AML-193 (cell line): ENCODE measurements at regions not wholly inside any gene's neighbourhood (a gene's known extent, or its start where the extent isn't known, plus 50 kb on each side); places are given as distances from the start of the nearest gene placed in this dataset.
"Not testable (repeated sequence)": the region's sequence is repeated elsewhere in the genome, so short reads cannot be mapped to it uniquely, and the experiment has no call there.

Experiments
- DNase-seq, 2 experiments: peaks; one replicate each; lab custom pipeline; 2025; lab: John Stamatoyannopoulos, UW

DNA sequence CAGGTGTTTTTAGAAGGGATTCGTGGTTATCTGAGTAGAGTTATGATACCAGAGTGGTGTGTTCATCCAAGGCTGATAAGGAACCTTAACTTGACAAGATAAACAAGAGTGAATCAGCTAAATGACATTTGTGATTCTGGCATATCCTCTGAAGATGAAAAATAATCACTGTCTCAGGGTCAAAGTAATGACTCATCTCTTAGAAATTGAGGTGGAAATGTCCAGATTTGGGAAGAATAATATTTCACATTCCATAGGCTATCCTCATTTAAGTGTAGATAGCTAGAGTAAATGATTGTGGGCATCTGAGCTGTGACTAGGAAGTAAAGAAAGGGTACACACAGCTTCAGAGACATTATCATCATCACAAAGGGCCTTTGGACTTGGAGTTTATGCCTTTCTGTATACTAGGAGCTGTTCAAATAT is 255.7 kb downstream of the GJA1 start:
- DNase-seq = no peak

- DNase-seq = no peak
Observed at GRCh38 chr6:121694389-121694788, 258.9 kb downstream of the GJA1 start.

GRCh38 chr6:121694801-121695251 is 259.4 kb downstream of the GJA1 start:
- DNase-seq = no peak

- DNase-seq = no peak
Observed at GRCh38 chr6:121695329-121695728, 259.9 kb downstream of the GJA1 start.

DNA sequence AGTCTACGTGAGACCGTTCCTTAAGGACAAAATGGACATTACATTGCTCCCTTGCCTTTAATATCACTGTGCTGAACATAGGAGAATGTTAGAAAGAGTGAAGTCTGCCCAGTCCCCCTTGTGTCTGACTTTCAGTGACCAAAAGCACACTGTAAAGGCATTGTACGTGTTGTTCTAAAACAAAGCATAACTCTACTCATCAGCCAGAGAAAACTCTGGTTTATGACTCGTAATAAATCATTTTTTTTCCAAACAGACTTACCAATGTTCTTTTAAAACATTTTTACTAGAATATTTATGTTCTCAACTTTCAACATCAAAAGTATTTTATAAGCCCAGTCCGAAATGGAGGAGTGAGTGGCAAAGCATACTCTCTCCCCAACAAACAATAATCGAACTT is 262.5 kb downstream of the GJA1 start:
- no peak for DNase-seq

DNA sequence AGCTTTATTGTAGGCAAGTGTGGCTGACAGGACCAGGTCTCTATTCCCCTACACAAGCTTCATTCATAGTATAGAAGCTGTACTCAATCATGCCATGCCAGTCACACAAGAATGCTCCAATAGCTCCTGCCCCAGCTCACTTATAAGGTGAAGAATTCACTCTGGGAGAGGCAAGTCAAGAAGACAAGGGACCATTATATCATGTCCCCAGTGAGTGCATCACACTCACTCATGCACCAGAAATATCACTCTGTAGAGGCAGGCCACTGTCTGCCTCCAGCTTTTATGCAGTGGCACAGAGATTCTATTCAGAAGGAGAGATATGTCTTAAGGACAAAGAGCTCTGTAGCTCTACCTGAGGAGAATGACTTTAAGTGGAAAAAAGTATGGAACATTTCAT is 263.2 kb downstream of the GJA1 start:
- DNase-seq = no peak

DNA sequence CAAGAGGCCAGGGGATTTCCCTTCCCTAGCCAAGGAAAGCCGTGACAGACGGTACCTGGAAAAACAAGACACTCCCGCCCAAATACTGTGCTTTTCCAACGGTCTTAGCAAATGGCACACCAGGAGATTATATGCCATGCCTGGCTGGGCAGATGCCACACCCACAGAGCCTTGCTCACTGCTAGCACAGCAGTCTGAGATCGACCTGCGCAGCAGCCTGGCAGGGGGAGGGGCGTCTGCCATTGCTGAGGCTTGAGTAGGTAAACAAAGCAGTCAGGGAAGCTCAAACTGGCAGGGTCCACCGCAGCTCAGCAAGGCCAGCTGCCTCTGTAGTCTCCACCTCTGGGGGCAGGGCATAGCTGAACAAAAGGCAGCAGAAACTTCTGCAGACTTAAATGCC is 267.7 kb downstream of the GJA1 start:
- not testable (repeated sequence) for DNase-seq

DNA sequence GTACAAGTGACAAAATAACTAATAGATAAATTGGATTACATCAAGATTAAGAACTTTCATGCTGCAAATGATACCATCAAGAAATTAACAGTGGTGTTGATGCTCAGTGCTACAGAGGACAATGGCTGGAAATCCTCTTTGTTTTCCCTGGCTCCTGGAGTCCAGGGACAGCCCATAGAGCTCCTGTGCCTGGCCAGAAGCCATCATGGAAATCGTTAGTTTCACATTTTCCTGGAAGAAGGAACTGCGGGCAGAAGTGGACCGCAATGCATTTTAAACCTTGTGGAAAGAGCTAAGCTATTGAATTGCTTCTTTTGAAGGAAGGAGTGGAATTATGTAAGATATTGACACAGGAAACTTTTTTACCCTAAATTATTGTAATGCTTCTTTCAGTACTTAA is 276.0 kb downstream of the GJA1 start:
- no peak for DNase-seq

DNA sequence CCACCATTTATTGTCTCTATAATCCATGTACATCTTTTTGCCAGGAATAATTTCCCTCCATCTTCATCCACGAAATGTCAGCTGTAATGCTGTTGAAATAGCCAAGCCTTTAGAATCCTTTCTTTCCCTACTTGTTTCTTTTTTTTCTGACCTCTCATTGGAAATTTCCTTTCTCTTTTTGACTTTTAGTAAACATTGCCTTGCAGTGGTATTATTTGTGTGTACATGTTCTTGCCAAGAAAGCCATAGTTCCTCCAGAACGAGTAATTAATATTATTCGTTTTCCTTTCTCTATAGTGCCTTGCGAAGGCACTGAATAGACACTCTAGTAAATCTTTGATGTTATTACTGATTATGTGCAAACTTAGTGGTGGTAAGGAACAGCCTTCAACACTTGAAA is 282.2 kb downstream of the GJA1 start:
- no peak for DNase-seq

DNA sequence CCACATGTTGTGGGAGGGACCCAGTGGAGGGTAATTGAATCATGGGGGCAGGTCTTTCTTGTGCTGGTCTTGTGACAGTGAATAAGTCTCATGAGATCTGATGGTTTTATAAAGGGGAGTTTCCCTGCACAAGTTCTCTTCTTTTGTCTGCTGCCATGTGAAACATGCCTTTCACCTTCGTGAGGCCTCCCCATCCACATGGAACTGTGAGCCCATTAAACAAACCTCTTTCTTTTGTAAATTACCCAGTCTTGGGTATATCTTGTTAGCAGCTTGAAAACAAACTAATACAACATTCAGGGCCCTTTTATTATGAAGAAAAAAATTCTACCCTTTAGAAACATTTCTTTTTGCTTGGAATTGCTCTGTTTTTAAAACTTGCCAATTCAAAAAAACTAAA is 285.4 kb downstream of the GJA1 start:
- not testable (repeated sequence) for DNase-seq

DNA sequence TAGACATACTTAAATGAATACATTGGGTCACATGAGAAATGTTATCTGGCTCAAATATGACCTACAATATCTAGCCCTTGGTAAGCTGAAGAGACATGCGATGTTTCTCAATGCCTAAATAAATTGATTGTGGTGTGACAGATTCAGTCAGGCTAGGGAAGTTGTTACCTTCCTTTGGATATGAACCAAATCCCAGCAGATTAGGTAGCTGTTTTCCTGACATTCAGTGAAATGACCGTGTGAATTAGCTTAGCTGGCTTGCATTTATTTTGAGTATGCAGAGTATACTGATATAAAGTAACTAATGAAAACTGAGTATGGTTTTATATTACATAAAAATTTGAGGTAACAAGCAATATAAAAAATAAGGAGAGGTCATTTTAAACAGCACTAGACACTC is 288.2 kb downstream of the GJA1 start:
- DNase-seq = no peak

- no peak for DNase-seq
Observed at GRCh38 chr6:121724576-121724975, 289.1 kb downstream of the GJA1 start.

DNA sequence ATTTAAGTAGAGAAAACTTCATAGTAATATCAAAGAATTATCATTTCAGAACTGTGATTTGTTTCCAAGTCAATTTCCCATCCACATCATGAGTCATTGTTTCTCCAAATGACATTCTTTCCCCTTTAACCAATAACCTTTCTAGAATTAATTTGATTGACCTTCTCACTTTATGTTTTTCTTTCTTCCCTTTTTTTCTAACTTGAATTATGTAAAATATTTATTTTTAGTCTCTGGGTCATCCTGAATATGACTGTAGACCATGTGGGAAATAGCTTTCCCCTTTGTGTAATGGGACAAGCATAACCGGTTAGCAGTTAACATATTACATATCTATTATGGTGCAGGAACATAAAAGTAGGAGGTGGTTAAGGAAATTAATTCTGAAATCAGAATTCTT is 291.1 kb downstream of the GJA1 start:
- DNase-seq = no peak

DNA sequence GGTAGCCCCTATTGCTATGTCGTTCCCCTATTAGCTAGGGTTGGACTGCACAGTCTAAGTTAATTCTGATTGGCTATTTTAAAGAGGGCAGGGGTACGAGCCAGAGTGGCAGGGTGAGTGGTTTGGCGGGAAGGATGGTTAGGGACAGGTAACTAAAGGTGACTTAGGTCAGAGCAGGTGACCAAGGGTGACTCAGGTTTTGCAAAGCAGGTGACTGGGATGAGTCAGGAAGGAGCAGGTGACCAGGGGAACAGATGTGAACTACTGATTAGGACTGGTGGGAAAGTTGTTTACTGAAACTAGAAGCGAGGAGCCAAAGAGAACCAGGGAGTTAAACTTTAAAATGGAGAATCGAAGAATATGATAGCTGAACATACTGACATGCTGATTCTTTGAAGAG is 295.2 kb downstream of the GJA1 start:
- no peak for DNase-seq

DNA sequence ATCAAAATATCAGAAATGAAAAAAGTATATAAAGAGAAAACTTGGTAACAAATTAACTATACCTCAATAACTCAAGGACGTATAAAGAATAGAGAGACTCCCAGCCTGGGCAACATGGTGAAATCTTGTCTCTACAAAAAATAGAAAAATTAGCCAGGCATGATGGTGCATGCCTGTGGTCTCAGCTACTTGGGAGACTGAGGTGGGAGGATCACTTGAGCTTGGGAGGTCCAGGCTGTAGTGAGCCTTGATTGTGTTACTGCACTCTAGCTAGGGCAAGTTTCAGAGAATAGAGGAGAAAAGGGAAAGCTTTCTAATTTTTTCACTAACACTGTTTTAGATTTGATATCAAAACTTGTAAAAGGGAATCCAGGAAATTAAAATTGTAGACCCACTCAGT is 295.9 kb downstream of the GJA1 start:
- no peak for DNase-seq

- no peak for DNase-seq
Observed at GRCh38 chr6:121732641-121733040, 297.2 kb downstream of the GJA1 start.

- no peak for DNase-seq
Observed at GRCh38 chr6:121733234-121733633, 297.8 kb downstream of the GJA1 start.

GRCh38 chr6:121740188-121740587 is 304.7 kb downstream of the GJA1 start:
- DNase-seq = not testable (repeated sequence)

DNA sequence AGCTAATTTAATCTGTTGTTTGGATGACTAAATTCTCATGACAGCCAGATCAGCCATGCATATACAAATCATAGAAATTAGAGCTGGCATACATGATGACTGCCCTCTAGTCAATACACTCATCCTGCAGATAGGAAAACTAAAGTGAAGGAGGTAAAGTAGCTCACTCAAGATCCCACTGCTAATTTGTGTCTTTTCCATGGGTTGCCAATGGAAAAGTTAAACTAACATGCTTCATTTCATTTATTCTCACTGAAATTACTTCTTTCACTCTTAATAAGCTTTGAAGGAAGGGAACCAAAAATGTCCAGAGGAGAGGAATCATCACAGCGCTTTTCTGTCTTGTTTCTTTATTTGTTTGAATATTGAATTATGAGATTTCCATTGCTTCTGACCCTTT is 308.2 kb downstream of the GJA1 start:
- no peak for DNase-seq

DNA sequence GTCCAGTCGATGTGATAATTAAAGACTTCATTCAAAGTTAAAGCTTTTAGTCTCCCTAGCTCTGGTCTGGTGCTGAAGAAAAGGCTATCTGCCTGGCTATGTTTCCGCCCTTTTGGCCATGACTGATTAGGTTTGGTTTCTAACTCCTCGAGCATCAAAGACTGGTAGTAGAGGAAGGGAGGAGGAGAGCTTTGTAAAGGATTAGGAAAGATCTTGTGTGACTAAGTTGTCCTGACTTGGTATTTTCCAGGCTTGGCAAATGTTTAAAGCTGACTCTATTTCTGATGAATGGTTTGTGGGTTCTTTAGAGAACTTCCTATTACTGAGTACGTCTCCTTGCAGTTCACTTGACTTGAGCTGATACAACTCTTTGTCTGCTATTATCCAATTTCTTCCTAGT is 312.9 kb downstream of the GJA1 start:
- no peak for DNase-seq

DNA sequence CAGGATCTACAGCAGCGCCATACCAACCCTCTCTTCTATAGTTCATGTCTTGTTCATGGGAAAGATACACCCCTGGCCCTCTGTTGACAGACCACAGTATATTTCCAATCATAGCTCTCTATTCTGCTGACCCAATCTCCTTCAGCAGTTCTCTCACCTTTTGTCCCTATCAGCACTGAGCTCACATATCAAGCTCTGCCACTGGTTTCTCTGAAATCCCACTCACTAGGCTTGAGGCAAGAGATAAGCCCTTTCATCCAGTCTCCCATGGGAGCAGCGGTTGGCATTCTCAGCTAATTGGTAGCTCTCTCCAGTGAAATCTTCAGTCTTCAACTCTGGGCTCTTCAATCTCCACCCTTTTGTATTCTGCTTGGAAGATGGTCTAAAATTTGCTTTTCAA is 313.4 kb downstream of the GJA1 start:
- no peak for DNase-seq

DNA sequence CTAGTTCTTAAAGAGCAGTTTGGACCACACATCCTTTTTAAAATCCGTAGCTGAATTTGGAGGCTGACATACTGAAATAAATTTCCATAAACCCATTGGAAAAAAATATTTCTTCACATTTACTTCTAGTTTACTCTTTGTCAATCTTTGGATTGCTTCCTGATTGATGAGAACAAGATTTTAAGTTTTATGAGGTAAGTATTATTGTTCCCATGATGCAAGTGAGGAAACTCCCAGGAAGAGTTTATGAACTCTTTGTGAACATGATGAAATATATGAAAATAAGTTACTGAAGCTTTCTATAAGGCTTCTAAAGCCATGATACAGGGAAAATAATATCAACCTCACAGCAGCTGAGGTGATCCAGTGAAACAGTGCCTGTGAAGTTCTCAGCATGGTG is 320.0 kb downstream of the GJA1 start:
- DNase-seq = no peak

DNA sequence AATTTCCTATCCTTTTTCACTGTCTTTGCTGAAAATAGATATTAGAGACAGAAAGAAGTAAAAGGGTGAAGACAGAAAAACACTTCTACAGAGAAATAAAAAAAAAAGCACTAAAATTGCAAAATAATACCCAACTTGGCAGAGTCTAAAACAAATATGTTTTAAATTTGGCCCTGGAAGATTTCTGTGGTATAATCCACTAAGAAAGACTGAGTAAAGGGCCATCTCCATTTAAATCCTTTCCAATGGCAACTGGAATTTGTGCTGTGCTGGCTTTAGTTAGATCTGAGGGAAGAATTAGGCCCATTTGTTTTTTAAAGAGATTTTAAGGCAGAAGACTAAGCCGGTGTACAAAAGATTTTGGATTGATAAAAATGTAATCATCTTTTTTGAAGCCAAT is 321.2 kb downstream of the GJA1 start:
- DNase-seq = no peak

- no peak for DNase-seq
Observed at GRCh38 chr6:121759370-121759769, 323.9 kb downstream of the GJA1 start.

DNA sequence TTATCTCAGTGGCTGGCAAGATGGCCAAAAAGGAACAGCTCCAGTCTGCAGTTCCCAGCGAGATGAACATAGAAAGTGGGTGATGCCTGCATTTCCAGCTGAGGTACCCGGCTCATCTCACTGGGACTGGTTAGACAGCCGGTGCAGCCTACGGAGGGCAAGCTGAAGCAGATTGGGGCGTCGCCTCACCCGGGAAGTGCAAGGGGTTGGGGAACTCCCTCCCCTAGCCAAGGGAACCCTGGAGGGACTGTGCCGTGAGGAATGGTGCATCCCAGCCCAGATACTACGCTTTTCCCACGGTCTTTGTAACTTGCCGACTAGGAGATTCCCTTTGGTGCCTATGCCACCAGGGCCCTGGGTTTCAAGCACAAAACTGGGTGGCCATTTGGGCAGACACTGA is 324.7 kb downstream of the GJA1 start:
- no peak for DNase-seq
